HG02970 (cell line): ENCODE measurements at regions not wholly inside any gene's neighbourhood (a gene's known extent, or its start where the extent isn't known, plus 50 kb on each side); places are given as distances from the start of the nearest gene placed in this dataset.

Source experiments
- ATAC-seq: cut with Tn5 transposase; IDR thresholded peaks from one replicate; pipeline ENCODE4 v1.9.1; 2021; ENCODE audit warnings: mild to moderate bottlenecking, moderate library complexity, moderate number of reproducible peaks; ENCODE audit not compliant: unreplicated experiment, low FRiP score

DNA sequence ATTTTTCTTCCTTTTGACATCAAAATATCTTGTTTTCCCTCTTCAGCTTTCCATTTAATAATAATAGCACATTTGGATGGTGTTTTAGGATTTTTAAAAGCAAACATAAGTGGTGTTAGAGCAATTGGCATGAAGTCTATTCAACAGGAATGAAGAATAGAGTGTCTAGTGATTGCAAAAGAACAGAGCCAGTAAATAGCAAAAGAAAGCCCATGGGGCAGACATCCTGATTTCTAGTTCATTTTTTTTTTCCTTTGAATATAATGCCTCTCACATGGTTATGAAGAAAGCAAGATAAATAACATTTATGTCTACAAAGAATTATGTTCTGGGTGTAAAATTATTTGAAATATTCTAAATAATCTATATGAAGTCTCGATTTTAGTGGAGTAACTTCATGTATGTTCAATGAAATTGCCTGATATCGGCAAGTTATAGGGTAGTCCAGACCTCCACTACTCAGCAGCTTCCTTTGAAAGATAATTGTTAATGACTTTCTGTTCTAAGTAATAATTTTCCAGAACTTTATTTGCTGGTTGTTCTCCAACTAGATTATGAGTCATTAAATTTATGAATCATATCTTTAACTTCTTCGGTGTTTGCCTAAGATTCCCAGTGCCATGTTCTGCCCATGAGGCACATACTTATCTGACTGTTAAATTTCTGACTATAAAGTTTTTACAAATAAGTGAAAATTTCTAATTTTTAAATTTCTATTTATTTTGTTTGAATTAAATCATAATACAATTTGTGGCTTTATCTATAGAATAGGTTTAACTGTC lies 587.9 kb downstream of the TLL1 start:
- no peak for ATAC-seq

- ATAC-seq = no peak
Measured at GRCh38 chr4:166481055-166481454, 608.0 kb downstream of the TLL1 start.

GRCh38 chr4:166481739-166482138 lies 608.7 kb downstream of the TLL1 start:
- ATAC-seq = no peak

- no peak for ATAC-seq
Measured at GRCh38 chr4:166482758-166483157, 609.7 kb downstream of the TLL1 start.

- ATAC-seq = no peak
Measured at GRCh38 chr4:166491635-166492034, 618.6 kb downstream of the TLL1 start.

GRCh38 chr4:166493924-166494345 lies 620.9 kb downstream of the TLL1 start:
- no peak for ATAC-seq

- no peak for ATAC-seq
Measured at GRCh38 chr4:166498546-166498945, 625.5 kb downstream of the TLL1 start.

- ATAC-seq = no peak
Measured at GRCh38 chr4:166499820-166500219, 626.8 kb downstream of the TLL1 start.

DNA sequence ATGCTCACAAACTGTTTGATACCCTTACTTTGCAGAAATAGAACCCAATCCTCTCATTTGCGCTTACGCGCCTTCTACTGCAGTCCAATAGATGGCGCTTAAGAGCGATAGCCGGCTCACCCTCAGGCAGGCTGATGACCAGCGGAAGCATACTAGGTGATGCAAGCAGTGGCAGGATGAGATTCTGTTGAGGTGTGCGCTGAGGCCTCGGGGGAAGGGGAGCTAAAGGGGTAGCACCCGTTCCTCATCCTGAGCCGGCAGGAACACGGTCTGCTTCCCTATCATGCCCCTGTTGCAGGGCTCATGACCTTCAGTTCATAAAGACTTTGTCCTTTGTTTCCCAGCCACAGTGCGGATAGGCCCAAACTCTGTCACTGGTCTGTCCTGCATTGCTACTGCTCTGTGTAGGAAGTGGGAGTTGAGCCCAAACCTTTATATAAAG lies 628.9 kb downstream of the TLL1 start:
- ATAC-seq = no peak

- no peak for ATAC-seq
Measured at GRCh38 chr4:166502660-166503059, 629.6 kb downstream of the TLL1 start.

- ATAC-seq = no peak
Measured at GRCh38 chr4:166506051-166506450, 633.0 kb downstream of the TLL1 start.

DNA sequence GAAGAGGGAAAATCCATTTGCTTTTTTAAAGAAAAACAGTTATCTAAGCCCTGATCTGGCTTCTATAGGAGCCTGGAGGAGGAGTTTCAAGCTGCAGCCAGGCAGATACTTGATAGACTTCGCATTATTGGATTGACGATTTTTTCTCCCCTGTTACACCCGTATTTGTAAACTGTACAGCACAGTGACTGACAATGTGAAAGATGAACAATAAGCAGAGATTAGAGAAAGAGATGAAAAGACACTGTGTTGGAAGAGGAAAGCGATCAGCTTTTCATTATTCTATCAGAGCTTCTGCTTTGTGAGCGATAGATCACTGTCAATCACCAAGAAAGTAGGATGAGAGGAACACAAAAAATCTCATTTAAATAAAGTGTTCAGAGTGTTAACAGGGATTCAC lies 639.2 kb downstream of the TLL1 start:
- ATAC-seq = no peak

DNA sequence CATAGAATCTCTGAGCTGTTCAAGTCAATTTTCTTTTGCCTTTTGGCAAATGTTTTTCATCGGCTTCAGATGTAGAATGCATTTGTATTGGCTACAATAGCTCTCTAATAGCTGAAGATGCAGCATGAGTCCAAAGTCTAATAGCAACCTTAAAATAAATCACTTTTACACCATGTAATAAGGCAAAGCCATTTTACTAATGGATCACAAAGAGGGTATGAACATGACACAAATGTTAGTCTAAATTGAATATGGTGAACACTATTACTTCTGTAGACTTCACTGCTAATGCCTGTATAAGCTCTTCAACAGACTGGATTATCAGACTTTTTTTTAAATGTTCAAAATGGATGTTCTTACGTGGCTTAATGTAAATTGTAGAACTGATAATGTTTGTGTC lies 645.3 kb downstream of the TLL1 start:
- no peak for ATAC-seq

- ATAC-seq = no peak
Measured at GRCh38 chr4:166518776-166519175, 645.7 kb downstream of the TLL1 start.

- no peak for ATAC-seq
Measured at GRCh38 chr4:166519774-166520173, 646.7 kb downstream of the TLL1 start.

DNA sequence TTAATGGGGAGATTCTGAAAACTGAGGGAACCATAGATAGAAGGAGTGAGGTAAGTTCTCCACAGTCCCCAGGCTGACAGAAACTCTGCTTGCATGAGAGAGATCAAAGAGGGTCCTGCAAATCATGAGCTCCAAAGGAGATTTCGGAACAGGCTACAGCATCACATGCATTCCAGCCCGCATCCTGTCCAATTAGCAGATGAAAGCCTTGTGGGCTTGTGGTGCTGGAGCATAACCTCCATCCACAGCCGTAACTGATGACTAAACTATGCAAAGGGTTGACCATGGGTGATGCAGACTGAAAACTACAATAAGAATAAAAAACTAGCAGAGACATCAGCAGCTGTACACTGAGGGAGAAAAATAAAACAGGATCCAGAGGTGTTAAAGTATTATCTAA lies 654.5 kb downstream of the TLL1 start:
- no peak for ATAC-seq

- no peak for ATAC-seq
Measured at GRCh38 chr4:166531703-166532102, 658.7 kb downstream of the TLL1 start.

- ATAC-seq = no peak
Measured at GRCh38 chr4:166535865-166536264, 662.8 kb downstream of the TLL1 start.

GRCh38 chr4:166538491-166539005 lies 665.5 kb downstream of the TLL1 start:
- no peak for ATAC-seq

- ATAC-seq = no peak
Measured at GRCh38 chr4:166546009-166546408, 673.0 kb downstream of the TLL1 start.

DNA sequence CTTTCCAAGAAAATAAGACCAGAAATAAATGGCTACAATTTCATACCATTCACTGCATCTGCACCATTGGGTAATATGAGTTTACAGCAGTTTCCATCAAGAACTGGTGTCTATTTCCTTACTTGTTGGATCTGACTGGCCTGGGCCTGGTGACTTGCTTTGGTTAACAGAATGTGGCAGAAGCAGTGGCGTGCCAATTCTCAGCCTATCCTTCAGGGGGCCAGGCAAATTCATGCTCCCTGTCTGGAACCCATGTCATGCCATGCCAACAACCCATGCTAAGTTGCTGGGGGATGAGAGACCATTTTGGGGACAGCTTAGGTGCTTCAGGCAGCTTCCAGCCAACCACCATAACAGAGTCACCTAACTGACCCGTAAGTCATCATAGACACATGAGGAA lies 656.7 kb downstream of the SPOCK3 start:
- no peak for ATAC-seq

- no peak for ATAC-seq
Measured at GRCh38 chr4:166585491-166585890, 648.8 kb downstream of the SPOCK3 start.
